Fibroblast of skin of left quadriceps (primary cell): ENCODE measurements at regions not wholly inside any gene's neighbourhood (a gene's known extent, or its start where the extent isn't known, plus 50 kb on each side); places are given as distances from the start of the nearest gene placed in this dataset.

ENCODE experiments used
- DNase-seq, 2 experiments: peaks; one replicate each; pipeline ENCODE4 v3.0.0-alpha.2; 2013; ENCODE audit warnings: low read depth in 2 of 2

DNA sequence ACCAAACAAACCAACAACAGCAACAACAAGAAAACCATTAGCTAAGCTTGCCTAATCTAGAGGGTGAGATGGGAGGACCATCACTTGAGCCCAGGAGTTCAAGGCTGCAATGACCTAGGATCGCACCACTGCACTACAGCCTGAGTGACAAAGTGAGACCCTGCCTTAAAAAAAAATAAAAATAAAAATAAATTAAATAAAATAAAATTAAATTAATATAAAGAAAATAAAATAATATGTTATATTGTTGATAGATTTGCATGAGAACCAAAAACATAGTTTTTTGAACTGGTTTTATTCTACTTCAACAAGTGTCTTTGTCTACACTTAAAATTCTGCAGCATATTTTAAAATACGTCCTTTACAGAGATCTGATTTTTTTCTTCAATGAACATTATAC is 2683.1 kb downstream of the ARAP2 start:
- DNase-seq: no peak

DNA sequence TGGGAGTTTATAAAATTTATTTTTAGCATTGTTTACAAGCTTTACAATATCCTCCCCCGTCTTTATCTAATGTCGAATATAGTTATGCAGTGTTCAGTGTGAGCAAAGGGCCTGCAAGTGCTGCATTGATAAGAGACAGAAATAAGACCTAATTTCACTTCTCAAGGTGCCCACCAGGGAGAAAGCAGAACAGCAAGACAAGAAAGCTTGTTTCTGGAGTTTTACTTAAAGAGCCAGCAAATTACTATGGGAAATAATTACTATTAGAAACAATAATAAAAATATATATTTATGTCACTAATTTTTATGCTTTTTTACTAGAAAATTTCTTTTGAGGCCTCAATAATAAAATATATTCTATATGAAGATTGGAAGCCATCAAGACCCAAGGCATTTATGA is 2677.7 kb downstream of the ARAP2 start:
- DNase-seq: no peak

GRCh38 chr4:33577791-33578190 is 2666.5 kb downstream of the ARAP2 start:
- DNase-seq: no peak

GRCh38 chr4:33579951-33580350 is 2664.4 kb downstream of the ARAP2 start:
- DNase-seq: no peak

- no peak for DNase-seq
Observed at GRCh38 chr4:33592701-33593100, 2651.6 kb downstream of the ARAP2 start.

- DNase-seq: no peak
Observed at GRCh38 chr4:33606951-33607350, 2637.4 kb downstream of the ARAP2 start.

GRCh38 chr4:33616121-33616520 is 2628.2 kb downstream of the ARAP2 start:
- no peak for DNase-seq

DNA sequence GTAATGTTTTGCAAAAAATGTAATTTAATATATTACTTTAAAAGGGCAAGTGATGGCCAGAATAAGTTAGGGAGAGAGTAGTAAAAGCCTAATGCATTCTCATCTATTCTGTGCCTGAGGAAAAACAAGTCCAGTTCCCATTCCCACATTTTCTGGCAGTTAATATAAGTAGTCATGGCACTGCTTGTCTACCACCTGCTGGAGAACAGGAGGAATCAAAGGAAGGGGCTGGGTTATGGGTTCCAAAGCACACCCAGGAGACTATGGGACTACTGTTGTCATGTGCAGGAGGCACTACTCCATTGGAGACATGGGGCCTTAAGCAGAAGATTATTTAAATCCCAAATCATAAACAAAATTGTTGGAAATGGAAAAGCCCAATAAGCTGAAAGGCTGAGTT is 2618.6 kb downstream of the ARAP2 start:
- no peak for DNase-seq

DNA sequence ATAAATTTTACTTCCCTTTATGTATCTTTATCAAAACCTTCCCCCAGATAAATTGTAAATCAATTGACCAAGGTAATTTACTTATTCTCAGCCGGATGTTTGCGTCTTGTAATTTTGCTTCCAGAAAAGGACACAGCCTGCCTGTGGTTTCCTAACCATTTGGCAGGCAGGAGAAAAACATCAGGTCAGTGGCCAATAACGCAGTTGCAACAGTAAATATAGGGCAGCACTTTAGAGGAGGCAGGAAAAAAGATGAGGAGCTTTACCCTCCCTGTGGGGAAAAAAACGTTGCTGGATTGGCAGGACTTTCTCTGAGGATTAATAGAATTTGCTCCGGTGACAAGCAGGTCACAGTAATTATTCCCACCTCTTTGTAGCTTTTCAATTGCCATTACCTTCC is 2618.1 kb downstream of the ARAP2 start:
- DNase-seq: no peak

DNA sequence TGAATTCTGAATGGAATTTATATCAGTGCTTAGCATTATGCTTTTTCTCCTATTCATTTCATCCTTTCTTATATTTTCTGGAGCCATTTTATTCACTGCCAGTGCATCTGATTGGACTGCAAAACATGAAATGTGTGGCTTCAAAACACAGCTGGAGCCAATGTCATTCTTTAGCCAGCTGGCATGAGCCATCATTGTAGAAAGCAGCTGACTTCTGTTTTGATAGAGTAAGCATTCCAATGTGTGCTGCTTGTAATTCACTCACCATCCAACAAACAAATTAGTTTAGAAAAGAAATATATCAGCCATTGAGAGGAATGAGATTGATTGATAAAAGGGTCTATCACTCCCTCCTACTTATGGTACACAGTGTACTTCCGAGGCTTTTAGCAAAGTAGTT is 2616.0 kb downstream of the ARAP2 start:
- no peak for DNase-seq

DNA sequence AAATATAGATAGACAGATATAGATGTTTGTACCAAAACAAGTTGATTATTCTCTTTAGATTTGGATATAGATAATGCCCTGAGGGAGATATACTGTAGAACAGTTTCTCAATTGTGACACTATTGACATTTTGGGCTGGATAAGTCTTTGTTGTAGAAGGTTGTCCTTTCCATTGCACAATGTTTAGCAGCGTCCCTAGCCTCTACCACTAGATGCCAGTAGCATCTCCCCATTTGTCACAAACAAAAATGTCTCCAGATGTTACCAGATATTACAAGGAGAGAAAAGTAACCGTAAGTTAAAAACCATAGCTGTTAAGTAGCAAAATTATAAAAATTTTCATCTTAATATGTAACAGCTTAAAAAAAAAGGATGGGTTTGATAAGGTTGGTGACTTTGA is 2595.3 kb downstream of the ARAP2 start:
- DNase-seq: peak; percentile 37 to 39

DNA sequence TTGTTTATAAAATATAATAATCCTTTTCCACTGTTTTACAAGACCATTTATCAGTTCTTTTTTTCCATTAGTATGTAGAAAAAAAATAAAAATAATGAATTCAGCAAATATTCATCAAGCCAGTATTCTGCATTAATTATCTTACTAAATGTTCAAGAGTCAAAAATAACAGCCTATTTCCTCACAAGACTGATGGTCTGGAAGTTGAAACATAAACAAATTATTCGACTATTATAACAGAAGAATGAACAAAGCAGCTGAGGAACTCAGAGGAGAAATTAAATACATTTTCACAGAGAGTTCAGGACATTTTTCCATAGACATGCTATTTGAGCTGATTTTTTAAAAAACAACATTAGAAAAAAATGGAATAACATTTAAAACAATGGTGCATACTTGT is 2594.8 kb downstream of the ARAP2 start:
- DNase-seq: no peak

- no peak for DNase-seq
Observed at GRCh38 chr4:33650036-33650435, 2594.3 kb downstream of the ARAP2 start.

DNA sequence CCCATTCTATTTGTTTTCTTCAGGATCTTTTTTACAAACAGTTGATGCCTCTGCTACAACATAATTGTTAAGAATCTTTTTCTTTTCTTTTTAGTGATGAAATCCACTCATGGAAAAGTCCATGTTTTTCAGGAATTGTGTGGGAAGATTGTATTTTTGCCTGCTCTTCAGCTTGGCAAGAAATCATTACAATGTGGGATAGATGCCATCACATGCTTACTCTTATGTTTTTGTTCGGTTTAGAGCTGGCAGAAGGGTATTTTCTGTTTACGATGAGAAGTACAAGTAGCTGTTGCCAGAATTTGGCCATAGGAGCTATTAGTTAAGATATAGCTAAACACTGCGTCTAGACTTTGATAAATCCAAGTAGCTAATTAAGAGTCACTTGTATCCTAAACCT is 2585.3 kb downstream of the ARAP2 start:
- DNase-seq: no peak

GRCh38 chr4:33661636-33662035 is 2582.7 kb downstream of the ARAP2 start:
- no peak for DNase-seq

GRCh38 chr4:33685939-33686338 is 2558.4 kb downstream of the ARAP2 start:
- DNase-seq: no peak

GRCh38 chr4:33696041-33696440 is 2548.3 kb downstream of the ARAP2 start:
- no peak for DNase-seq

DNA sequence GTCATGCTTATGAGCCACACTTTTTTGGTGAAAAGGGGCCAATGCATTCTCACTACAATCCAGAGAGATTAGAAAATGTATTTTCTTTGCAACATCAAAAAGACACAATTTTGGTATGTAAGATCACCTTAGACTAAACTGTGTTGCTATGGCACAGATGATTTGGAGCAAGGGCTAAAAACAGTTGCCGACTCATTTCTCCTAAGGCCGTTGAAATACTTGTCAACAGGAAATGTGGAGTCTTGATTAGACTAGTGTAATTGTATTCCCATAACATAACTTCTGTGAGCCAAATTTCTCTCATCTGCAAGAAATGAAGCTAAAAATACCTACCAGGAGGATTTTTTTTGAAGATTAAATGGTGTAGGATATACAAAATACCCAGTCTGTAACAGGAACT is 2547.7 kb downstream of the ARAP2 start:
- no peak for DNase-seq

GRCh38 chr4:33709247-33709646 is 2535.1 kb downstream of the ARAP2 start:
- no peak for DNase-seq

DNA sequence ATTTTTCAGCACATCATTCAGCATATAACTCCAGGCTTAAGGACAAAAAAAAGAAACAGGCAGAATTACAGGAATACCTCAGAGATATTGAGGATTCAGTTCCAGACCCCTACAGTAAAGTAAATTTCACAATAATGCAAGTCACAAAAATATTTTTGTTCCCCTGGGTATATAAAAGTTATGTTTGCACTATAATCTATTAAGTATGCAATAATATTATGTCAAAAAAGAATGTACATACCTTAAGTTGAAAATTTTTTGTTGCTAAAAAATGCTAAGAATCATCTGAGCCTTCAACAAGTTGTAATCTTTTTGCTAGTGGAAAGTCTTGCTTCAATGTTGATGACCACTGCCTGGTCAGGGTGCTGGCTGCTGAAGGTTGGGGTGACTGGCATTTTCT is 2532.5 kb downstream of the ARAP2 start:
- peak in 1 of 2 experiments; percentile 34 for DNase-seq

- DNase-seq: no peak
Observed at GRCh38 chr4:33714971-33715370, 2529.3 kb downstream of the ARAP2 start.

- DNase-seq: peak; percentile 83 to 85
Observed at GRCh38 chr4:33715841-33716395, 2528.4 kb downstream of the ARAP2 start.

DNA sequence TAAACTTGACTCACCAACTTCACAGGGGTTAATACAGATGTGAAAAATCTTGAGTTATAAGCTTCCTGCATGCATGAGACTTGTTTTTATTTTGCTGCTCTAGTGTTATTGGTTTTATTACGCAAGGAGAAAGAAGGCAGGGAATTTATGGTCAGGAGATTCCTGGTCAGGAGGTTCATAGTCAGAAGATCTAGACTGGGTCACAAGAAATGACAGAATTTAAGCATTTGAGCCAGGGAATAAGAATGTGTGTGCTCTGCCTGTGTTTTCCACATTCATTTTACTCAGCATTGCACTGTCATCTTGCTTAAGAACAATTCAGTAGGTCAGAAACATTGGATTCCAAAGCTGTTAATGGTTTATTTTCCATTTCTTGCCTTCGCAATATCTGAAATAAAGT is 2522.1 kb downstream of the ARAP2 start:
- peak; percentile 32 to 34 for DNase-seq

DNA sequence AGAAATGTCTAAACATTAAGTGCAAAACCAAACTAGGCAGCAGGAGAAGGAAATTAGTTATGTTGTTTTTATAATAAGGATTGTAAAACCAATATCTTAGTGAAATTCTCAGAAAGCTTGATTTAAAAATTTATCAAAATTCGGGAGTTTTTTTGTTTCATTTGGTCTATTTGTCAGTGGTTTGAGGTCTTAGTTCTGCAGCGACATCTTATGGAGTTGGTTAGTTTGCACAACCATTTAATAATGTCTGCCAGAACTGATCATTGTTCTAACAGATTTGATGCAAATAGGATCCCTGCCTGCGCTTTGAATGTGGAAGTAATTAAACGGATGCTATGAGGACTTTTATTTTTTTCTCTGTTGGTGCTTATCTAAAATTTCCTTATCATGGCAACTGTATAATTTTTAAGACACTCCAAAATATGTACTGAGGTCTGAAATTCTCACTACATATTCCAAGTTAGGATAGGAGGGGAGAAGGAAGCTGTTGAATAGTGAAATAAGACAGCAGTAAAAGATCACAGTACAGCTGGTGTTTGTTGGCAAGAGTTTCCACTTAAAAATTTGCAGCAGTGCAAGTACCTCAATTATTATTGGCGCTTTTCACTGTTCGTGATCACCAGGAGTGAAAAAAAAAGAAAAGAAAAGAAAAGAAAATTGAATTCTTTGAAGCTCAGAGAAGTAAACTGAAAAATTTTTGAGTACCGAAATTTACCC is 2521.4 kb downstream of the ARAP2 start:
- peak; percentile 32 to 34 for DNase-seq
